ENCODE measurements at regions not wholly inside any gene's neighbourhood (a gene's known extent, or its start where the extent isn't known, plus 50 kb on each side); places are given as distances from the start of the nearest gene placed in this dataset.
A peak's percentile ranks its signal among the peaks of the same experiment; 100 is the strongest.

GRCh38 chr9:1604942-1605560 lies 410.1 kb upstream of the SMARCA2 start:
- peak; percentile 37 for TF ChIP-seq CTCF (IDR thresholded peaks at IDR 0.05; ENCODE audit: insufficient read depth, low read length, poor library complexity, severe bottlenecking)
- TF ChIP-seq EZH2phosphoT487 (conservative IDR thresholded peaks at IDR 0.05; ENCODE audit: low read length) = no peak
- Histone ChIP-seq H3K79me2 (ENCODE audit: insufficient read depth, low read length) (no peaks in the 10 kb centered on the region), H4K20me1 (ENCODE audit: low read depth, low read length) (no peaks in the 10 kb centered on the region), H2AFZ (ENCODE audit: low read depth, low read length, severe bottlenecking) (no peak overlapping the region), H3K27ac (ENCODE audit: low read depth, low read length) (no peak overlapping the region), H3F3A (ENCODE audit: insufficient read depth) (no peaks in the 10 kb centered on the region), H3K36me3 (ENCODE audit: low read length) (no peaks in the 10 kb centered on the region), H3K27me3 (ENCODE audit: low read length) (no peaks in the 10 kb centered on the region), H3K4me3 (ENCODE audit: insufficient read depth, low read length, poor library complexity, severe bottlenecking) (no peak overlapping the region), H3K9me2 (replicated peaks; ENCODE audit: insufficient read depth, low read length) (no peaks in the 10 kb centered on the region), H3K9ac (ENCODE audit: low read length) (no peak overlapping the region), H3K4me2 (ENCODE audit: low read depth, low read length, poor library complexity, severe bottlenecking) (no peak overlapping the region), H3K9me3 (ENCODE audit: insufficient read depth, low read length) (no peaks in the 10 kb centered on the region)

GRCh38 chr9:1606253-1606652 lies 408.9 kb upstream of the SMARCA2 start:
- no peak overlapping the region for H3K4me2 ChIP-seq (ENCODE audit: low read depth, low read length, poor library complexity, severe bottlenecking)
- TF ChIP-seq EZH2phosphoT487 (conservative IDR thresholded peaks at IDR 0.05; ENCODE audit: low read length) (no peak), CTCF (IDR thresholded peaks at IDR 0.05; ENCODE audit: insufficient read depth, low read length, poor library complexity, severe bottlenecking) (no peak)

DNA sequence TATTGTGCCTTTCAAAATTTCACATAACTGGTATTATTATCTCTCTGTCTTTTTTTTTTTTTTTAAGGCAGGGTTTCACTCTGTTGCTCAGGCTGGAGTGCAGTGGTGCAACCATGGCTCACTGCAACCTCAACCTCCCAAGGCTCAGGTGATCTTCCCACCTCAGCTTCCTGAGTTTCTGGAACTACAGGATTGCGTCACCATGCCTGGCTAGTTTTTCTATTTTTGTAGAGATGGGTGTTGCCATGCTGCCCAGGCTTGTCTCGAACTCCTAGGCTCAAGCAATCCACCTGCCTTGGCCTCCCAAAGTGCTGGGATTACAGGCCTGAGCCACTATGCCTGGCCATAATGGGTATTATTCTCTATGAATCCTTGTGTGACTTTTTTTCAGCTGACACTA lies 402.3 kb upstream of the SMARCA2 start:
- no peak overlapping the region for H3K9ac ChIP-seq (ENCODE audit: low read length)
- H2AFZ ChIP-seq (ENCODE audit: low read depth, low read length, severe bottlenecking) = no peak overlapping the region
- H3K36me3 ChIP-seq (ENCODE audit: low read length) = no peaks in the 10 kb centered on the region
- H3K27ac ChIP-seq (ENCODE audit: low read depth, low read length) = no peak overlapping the region
- no peaks in the 10 kb centered on the region for H3F3A ChIP-seq (ENCODE audit: insufficient read depth)
- no peaks in the 10 kb centered on the region for H3K9me3 ChIP-seq (ENCODE audit: insufficient read depth, low read length)
- no peaks in the 10 kb centered on the region for H3K79me2 ChIP-seq (ENCODE audit: insufficient read depth, low read length)
- H3K4me2 ChIP-seq (ENCODE audit: low read depth, low read length, poor library complexity, severe bottlenecking) = no peak overlapping the region
- no peak for TF ChIP-seq CTCF (IDR thresholded peaks at IDR 0.05; ENCODE audit: insufficient read depth, low read length, poor library complexity, severe bottlenecking)
- no peak for TF ChIP-seq EZH2phosphoT487 (conservative IDR thresholded peaks at IDR 0.05; ENCODE audit: low read length)
- H3K9me2 ChIP-seq (replicated peaks; ENCODE audit: insufficient read depth, low read length) = no peaks in the 10 kb centered on the region
- H4K20me1 ChIP-seq (ENCODE audit: low read depth, low read length) = no peaks in the 10 kb centered on the region
- no peak overlapping the region for H3K4me3 ChIP-seq (ENCODE audit: insufficient read depth, low read length, poor library complexity, severe bottlenecking)
- no peaks in the 10 kb centered on the region for H3K27me3 ChIP-seq (ENCODE audit: low read length)

More at GRCh38 chr9:1606253-1606652, 408.9 kb upstream of the SMARCA2 start:
- no peaks in the 10 kb centered on the region for H3K27me3 ChIP-seq (ENCODE audit: low read length)
- H3K27ac ChIP-seq (ENCODE audit: low read depth, low read length) = no peak overlapping the region
- no peaks in the 10 kb centered on the region for H3K79me2 ChIP-seq (ENCODE audit: insufficient read depth, low read length)
- H3K9me2 ChIP-seq (replicated peaks; ENCODE audit: insufficient read depth, low read length) = no peaks in the 10 kb centered on the region
- no peaks in the 10 kb centered on the region for H3F3A ChIP-seq (ENCODE audit: insufficient read depth)
- H2AFZ ChIP-seq (ENCODE audit: low read depth, low read length, severe bottlenecking) = no peak overlapping the region
- H3K9ac ChIP-seq (ENCODE audit: low read length) = no peak overlapping the region
- H3K4me3 ChIP-seq (ENCODE audit: insufficient read depth, low read length, poor library complexity, severe bottlenecking) = no peak overlapping the region
- no peaks in the 10 kb centered on the region for H3K36me3 ChIP-seq (ENCODE audit: low read length)
- H3K9me3 ChIP-seq (ENCODE audit: insufficient read depth, low read length) = no peaks in the 10 kb centered on the region
- no peaks in the 10 kb centered on the region for H4K20me1 ChIP-seq (ENCODE audit: low read depth, low read length)
